ENCODE measurements at regions not wholly inside any gene's neighbourhood (a gene's known extent, or its start where the extent isn't known, plus 50 kb on each side); places are given as distances from the start of the nearest gene placed in this dataset.

- peak; percentile 11 to 16 for DNase-seq (ENCODE audit: low read depth in 2 of 2)
- peak; percentile 17 for TF ChIP-seq CTCF (IDR thresholded peaks at IDR 0.05; ENCODE audit: low read depth, low read length)
- no peak overlapping the region for H3K4me3 ChIP-seq (replicated peaks in 1 of 2; ENCODE audit: low read depth in 2 of 2, low read length in 2 of 2)
These were observed 279.4 kb downstream of the CD83 start for GRCh38 chr6:14396826-14397517.

GRCh38 chr6:14397518-14397901 is 279.9 kb downstream of the CD83 start:
- no peak for TF ChIP-seq CTCF (IDR thresholded peaks at IDR 0.05; ENCODE audit: low read depth, low read length)
- no peak overlapping the region for H3K4me3 ChIP-seq (replicated peaks in 1 of 2; ENCODE audit: low read depth in 2 of 2, low read length in 2 of 2)
- DNase-seq (ENCODE audit: low read depth in 2 of 2), result no peak

- H3K4me3 ChIP-seq (replicated peaks in 1 of 2; ENCODE audit: low read depth in 2 of 2, low read length in 2 of 2), result no peak overlapping the region
- no peak for DNase-seq (ENCODE audit: low read depth in 2 of 2)
- no peak for TF ChIP-seq CTCF (IDR thresholded peaks at IDR 0.05; ENCODE audit: low read depth, low read length)
These were observed 281.4 kb downstream of the CD83 start for GRCh38 chr6:14398953-14399352.

GRCh38 chr6:14399635-14400034 is 282.1 kb downstream of the CD83 start:
- no peak for DNase-seq (ENCODE audit: low read depth in 2 of 2)
- TF ChIP-seq CTCF (IDR thresholded peaks at IDR 0.05; ENCODE audit: low read depth, low read length), result no peak
- H3K4me3 ChIP-seq (replicated peaks in 1 of 2; ENCODE audit: low read depth in 2 of 2, low read length in 2 of 2), result no peak overlapping the region

- H3K4me3 ChIP-seq (replicated peaks in 1 of 2; ENCODE audit: low read depth in 2 of 2, low read length in 2 of 2), result no peak overlapping the region
- TF ChIP-seq CTCF (IDR thresholded peaks at IDR 0.05; ENCODE audit: low read depth, low read length), result no peak
- DNase-seq (ENCODE audit: low read depth in 2 of 2), result no peak
These were observed 283.7 kb downstream of the CD83 start for GRCh38 chr6:14401246-14401645.

GRCh38 chr6:14406614-14407331 is 289.2 kb downstream of the CD83 start:
- DNase-seq (ENCODE audit: low read depth in 2 of 2), result no peak
- H3K4me3 ChIP-seq (replicated peaks in 1 of 2; ENCODE audit: low read depth in 2 of 2, low read length in 2 of 2), result no peak overlapping the region
- TF ChIP-seq CTCF (IDR thresholded peaks at IDR 0.05; ENCODE audit: low read depth, low read length), result no peak
